ENCODE measurements at regions not wholly inside any gene's neighbourhood (a gene's known extent, or its start where the extent isn't known, plus 50 kb on each side); places are given as distances from the start of the nearest gene placed in this dataset.

DNA sequence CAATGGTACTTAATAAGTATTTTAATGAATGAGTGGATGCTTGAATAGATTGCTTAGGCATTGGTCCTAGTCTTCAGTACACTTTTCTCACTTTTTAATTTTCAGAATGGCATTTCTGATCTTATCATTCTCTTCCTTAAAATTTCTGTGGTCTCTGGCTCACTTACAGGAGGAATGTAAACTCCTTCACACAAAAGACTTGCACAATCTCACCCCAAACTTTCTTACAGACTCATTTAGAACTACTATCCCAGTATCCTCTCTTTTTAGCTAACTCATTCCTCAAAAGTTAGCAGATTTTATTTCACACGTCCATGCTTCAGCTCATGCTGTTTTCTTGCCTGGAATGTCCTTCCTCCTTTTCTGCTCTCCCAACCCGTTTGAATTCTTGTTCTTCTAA lies 350.1 kb downstream of the GRXCR1 start:
- CTCF ChIA-PET, result no interaction called here
- POLR2A ChIA-PET, result no interaction called here

GRCh38 chr4:43243433-43244116 lies 351.1 kb downstream of the GRXCR1 start:
- POLR2A ChIA-PET, result no interaction called here
- CTCF ChIA-PET, result no interaction called here

DNA sequence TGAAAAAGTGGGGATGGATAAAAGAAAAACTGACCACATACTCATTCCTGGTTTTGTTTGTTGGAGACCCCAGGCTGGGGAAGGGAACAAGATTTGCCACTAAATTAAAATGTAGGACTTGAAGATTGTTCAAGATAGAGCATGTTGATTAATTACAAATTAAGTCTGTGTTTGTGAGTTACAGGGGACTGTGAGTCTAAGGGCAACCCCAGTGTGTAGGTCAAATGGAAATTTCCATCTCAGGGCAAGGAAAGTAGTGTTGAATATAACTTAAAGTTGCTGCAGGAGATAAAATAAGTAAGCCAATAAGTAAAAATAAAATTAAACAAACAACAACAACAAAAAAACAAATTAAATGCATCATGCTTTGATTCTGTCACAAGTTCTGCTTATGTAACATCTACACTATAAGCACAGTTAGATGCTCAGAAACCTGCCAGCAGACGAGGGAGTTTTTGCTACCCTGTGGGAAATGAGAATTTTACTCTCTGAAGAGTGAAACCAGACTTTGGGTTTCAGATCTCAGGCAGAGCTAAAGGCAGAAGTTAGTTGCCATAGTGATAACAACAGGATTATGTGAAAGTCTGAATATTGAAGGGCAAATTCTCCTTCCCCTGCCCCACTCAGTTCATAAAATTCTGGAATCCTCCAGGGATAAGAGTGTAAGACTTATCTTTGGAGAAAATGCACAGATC lies 352.3 kb downstream of the GRXCR1 start:
- POLR2A ChIA-PET, result no interaction called here
- CTCF ChIA-PET, result no interaction called here

DNA sequence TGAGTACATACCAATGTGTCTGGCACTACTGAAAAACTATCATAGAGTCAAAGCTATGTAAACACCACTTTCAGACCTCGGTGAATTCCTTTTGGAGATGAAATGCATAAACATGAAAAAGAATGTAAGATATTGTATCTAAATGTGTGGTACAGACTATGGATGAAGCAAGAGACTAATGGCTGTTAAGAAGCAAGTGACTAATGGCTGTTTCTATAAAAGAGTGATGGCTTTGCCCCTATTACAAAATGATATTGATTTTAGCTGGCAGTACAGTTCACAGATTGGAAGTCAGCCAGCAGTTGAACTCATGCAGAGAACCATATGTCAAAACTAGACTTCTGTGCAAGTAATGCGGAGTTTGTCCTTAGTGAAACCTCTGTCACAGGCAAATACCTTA lies 359.3 kb downstream of the GRXCR1 start:
- POLR2A ChIA-PET, result no interaction called here
- CTCF ChIA-PET, result no interaction called here

- CTCF ChIA-PET, result no interaction called here
- POLR2A ChIA-PET, result no interaction called here
These were observed 361.0 kb downstream of the GRXCR1 start for GRCh38 chr4:43253541-43253940.

DNA sequence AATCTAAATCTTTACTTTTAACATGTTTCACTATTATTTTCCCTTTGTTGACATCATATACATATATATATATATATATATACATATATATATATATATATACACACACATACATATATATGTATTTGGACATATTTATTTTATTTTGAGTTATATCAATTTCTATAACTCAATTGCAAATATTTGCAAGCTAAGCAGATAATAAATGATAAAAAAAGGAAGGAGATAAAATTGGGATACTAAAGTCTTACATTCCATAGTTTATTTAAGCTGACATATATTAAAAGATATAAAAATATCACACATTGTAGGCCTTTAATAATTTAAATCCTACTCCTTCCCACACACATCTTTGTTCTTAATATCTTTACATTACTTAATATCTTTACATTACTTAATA lies 372.2 kb downstream of the GRXCR1 start:
- ChIA-PET CTCF (no interaction called here), POLR2A (no interaction called here)

DNA sequence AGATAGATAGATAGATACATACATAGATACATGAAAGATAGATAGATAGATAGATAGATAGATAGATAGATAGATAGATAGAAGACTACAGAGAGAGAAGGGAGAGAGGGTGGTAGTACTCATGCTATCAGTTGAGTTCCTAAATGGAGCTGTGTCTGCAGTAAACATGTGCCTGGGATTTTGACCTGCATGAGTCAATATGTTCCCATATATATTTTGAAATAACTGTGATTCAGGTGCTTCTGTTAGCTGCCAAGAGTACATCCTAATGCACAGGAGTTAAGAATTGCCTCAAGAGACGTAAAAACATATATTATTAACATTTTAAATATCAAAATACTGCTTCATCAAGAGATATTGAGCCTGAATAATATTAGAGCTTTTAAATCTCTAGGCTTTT lies 379.4 kb downstream of the GRXCR1 start:
- CTCF ChIA-PET, result no interaction called here

DNA sequence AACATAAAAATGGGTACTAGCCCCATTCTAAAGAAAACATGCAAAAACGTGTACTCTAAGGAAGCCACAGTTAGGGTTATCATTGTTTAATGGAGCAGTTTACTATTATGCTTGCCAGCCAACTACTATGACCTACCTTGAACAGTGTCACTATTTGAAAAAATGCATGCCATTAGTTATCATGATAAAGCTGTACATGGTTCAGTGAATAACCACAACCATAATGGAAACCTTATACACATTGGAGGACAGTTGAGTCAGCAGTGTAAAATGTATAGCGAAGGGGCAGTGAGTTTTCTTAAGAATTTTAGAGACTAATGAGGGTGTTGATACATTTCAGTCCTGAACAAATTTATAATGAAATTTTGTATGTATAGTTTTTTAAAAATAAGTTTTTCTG lies 381.9 kb downstream of the GRXCR1 start:
- CTCF ChIA-PET, result no interaction called here
- POLR2A ChIA-PET, result no interaction called here

More for the DNA sequence above, 379.4 kb downstream of the GRXCR1 start:
- POLR2A ChIA-PET, result no interaction called here

DNA sequence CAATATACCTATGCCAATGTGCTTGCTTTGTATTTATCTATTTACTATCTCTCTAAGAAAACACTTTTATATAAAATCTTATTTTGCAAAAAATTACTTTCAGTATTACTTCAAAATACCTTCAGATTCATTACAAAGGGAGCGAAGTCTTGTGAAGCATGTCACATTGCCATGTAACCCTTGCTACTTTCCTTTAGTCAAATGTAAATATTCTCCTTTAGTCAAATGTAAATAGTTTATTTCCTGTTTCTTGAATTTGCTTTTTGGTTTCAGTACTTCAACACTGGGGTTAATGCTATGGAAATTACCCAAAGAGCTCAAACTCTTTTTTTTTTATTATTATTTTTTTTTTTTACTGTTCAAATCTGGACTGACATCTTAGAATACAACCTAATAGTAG lies 383.3 kb downstream of the GRXCR1 start:
- POLR2A ChIA-PET, result no interaction called here

DNA sequence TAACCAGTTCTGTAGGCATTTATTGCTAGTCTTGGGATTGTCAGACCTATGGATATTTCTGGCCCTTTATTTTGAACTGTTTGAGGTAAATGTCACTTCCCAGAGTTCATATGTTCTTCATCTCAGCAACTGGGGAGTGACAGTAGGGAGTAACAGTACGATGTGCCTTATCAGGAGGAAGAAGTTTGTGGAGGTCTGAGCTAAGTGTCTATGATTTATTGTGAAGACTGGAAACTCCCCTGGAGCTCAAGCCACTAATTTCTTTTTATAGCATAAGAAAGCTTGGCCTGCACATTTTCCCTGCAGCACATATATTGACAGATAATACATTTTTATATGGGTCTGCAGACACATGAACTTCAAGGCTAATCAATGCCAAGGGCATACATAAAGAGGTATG lies 383.8 kb downstream of the GRXCR1 start:
- ChIA-PET CTCF (no interaction called here), POLR2A (no interaction called here)

More for the DNA sequence above, 383.3 kb downstream of the GRXCR1 start:
- CTCF ChIA-PET, result no interaction called here

DNA sequence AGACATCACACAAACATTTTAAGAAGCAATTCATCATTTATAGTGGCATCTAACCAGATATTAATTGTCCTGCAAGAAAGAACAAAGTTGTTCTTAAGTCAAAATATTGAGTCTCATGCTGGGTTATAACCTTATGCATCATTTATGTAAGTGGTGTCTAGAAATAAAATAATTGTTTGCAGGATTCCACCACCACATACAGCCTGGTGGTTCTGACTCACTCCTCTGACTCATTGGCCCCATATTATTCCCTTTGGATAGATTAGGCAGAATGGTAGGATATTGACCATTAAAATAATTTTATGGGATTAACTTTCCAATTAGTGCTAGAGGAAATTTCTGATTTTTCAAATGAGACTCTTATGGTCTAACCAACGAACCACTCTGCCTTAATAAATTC lies 384.5 kb downstream of the GRXCR1 start:
- ChIA-PET POLR2A (no interaction called here), CTCF (no interaction called here)

DNA sequence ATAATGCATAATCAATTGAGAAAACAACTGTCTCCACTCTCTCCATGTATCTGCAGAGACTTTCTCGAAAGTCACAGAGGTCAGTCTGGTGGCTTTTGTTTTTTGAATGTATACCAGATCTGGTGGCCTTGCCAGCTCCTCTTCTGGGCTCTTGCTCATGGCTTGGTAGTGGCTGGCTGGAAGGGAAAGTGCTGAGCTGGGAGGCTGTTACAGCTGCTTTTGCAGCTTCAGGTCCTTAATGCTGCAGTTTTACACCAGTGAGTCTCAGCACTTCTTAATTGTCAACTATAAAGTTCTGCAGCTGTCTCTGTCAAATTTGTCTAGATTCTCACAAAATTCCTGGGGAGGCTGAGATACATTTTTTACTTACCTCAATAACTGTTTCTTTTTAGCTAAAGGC lies 390.0 kb downstream of the GRXCR1 start:
- ChIA-PET POLR2A (no interaction called here), CTCF (interaction anchor here (1.1 kb wide), 1 partner anchor 13 kb away, joined by 3 read pairs; no protein-coding TSS in a partner anchor)

GRCh38 chr4:43286137-43286536 lies 393.6 kb downstream of the GRXCR1 start:
- ChIA-PET CTCF (no interaction called here), POLR2A (no interaction called here)

GRCh38 chr4:43296946-43297528 lies 404.5 kb downstream of the GRXCR1 start:
- ChIA-PET CTCF (no interaction called here), POLR2A (no interaction called here)

DNA sequence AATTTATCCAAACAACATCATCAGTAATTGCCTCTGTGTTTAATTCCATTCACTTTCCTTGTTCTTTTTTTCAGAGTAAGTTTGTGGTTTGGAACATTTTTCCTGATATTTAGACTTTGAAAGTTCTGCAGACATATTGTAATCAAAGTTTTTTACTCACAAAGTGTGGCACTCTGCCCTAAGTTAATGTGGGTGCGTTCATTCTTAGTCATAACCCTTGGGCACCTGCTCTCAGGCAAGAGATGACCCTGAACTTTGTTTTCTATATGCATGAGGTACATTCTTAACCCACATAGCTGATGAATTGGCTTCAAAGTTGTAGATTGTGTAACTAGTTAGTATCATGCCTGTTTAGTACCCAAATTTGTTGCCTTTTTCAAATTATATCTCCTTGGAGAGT lies 424.3 kb downstream of the GRXCR1 start:
- ChIA-PET POLR2A (no interaction called here), CTCF (no interaction called here)

- ChIA-PET CTCF (no interaction called here), POLR2A (no interaction called here)
These were observed 432.9 kb downstream of the GRXCR1 start for GRCh38 chr4:43325220-43325967.

DNA sequence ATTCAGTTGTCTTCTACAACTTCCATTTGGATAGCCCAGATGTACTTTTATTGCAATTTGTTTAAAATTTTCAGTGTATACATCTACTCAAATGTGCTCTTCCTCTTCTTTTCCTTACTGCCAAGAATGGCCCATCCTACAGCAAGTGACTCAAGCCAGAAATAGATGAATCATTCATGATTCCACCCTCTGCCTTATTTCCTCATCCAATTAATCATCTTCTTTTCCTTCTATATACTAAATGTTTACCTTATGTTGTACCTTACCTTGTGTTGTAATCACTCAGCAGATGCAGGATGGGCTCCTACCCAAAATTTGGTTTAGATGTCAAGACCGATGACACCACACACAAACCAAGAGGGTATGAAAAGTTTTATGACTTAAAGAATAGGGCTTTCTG lies 437.8 kb downstream of the GRXCR1 start:
- ChIA-PET POLR2A (no interaction called here), CTCF (no interaction called here)

- CTCF ChIA-PET, result no interaction called here
- POLR2A ChIA-PET, result no interaction called here
These were observed 438.9 kb downstream of the GRXCR1 start for GRCh38 chr4:43331226-43332051.

- ChIA-PET CTCF (no interaction called here), POLR2A (no interaction called here)
These were observed 439.5 kb downstream of the GRXCR1 start for GRCh38 chr4:43332052-43332425.

GRCh38 chr4:43337707-43338106 lies 445.2 kb downstream of the GRXCR1 start:
- CTCF ChIA-PET, result no interaction called here
- POLR2A ChIA-PET, result no interaction called here
